AG04450 (cell line): ENCODE measurements at regions not wholly inside any gene's neighbourhood (a gene's known extent, or its start where the extent isn't known, plus 50 kb on each side); places are given as distances from the start of the nearest gene placed in this dataset.

Source experiments
- CTCF ChIA-PET: fragments of 300-600, 350-600 bp; formaldehyde crosslinking; extraction: SDS; loops from one replicate; lab custom pipeline; 2022; ENCODE audit warnings: antibody characterized with exemption, inconsistent platforms; lab: Charles Lee
- POLR2A ChIA-PET: fragments of 350-600 bp; formaldehyde crosslinking; extraction: SDS; loops from one replicate; lab custom pipeline; 2021; ENCODE audit warnings: antibody characterized with exemption, inconsistent platforms; lab: Yijun Ruan, JAX
- DNase-seq: peaks from one replicate; pipeline ENCODE4 v3.0.0-alpha.2; 2011; ENCODE audit warnings: low read depth, low spot score
- H3K27ac ChIP-seq: one replicate; pipeline ENCODE4 v1.5.1; 2012; ENCODE audit warnings: low read depth, low read length, control low read depth
- H3K27me3 ChIP-seq: one replicate; pipeline ENCODE4 v1.6.0; 2012; ENCODE audit warnings: low read length; ENCODE audit not compliant: control insufficient read depth, insufficient read depth
- H3K4me3 ChIP-seq: 2 replicates; pipeline ENCODE4 v1.5.1; 2011; ENCODE audit warnings: mild to moderate bottlenecking, low read depth, low read length, control low read depth
- H3K9me3 ChIP-seq: 2 replicates; pipeline ENCODE4 v1.5.1; 2012; ENCODE audit warnings: low read length; ENCODE audit not compliant: control insufficient read depth, insufficient read depth
- CTCF ChIP-seq: IDR thresholded peaks from 2 replicates; pipeline ENCODE4 v1.5.1; 2011; ENCODE audit warnings: low read depth, low read length, control low read depth, inconsistent platforms

GRCh38 chr2:145068509-145068908, 548.6 kb upstream of the ZEB2 start:
- CTCF ChIA-PET: no interaction called here
- POLR2A ChIA-PET: no interaction called here
- no peak for DNase-seq
- no peak overlapping the region for H3K27ac ChIP-seq
- no peak overlapping the region for H3K4me3 ChIP-seq
- H3K9me3 ChIP-seq: no peaks in the 10 kb centered on the region
- no peak for TF ChIP-seq CTCF
- H3K27me3 ChIP-seq: no peaks in the 10 kb centered on the region

- H3K4me3 ChIP-seq: no peak overlapping the region
- CTCF ChIA-PET: interaction anchor here (0.6 to 0.7 kb wide), 2 partner anchors 11 to 1267 kb away, joined by 3 to 4 read pairs; no protein-coding TSS in a partner anchor
- DNase-seq: no peak
Observed at GRCh38 chr2:145067549-145068030, 547.7 kb upstream of the ZEB2 start.

GRCh38 chr2:145066856-145067548, 547.1 kb upstream of the ZEB2 start:
- POLR2A ChIA-PET: no interaction called here
- CTCF ChIA-PET: interaction anchor here (0.6 to 0.7 kb wide), 2 partner anchors 11 to 1266 kb away, joined by 3 to 4 read pairs; no protein-coding TSS in a partner anchor

More at GRCh38 chr2:145067549-145068030, 547.7 kb upstream of the ZEB2 start:
- Histone ChIP-seq H3K27me3 (no peaks in the 10 kb centered on the region), H3K27ac (no peak overlapping the region), H3K9me3 (no peaks in the 10 kb centered on the region)
- POLR2A ChIA-PET: no interaction called here
- no peak for TF ChIP-seq CTCF

GRCh38 chr2:145066151-145066661, 546.3 kb upstream of the ZEB2 start:
- ChIA-PET CTCF (interaction anchor here (1.2 kb wide), 1 partner anchor 13 kb away, joined by 3 read pairs; no protein-coding TSS in a partner anchor), POLR2A (no interaction called here)
- H3K27me3 ChIP-seq: no peaks in the 10 kb centered on the region
- DNase-seq: no peak
- H3K4me3 ChIP-seq: no peak overlapping the region
- H3K27ac ChIP-seq: no peak overlapping the region
- no peak for TF ChIP-seq CTCF
- H3K9me3 ChIP-seq: no peaks in the 10 kb centered on the region

More at GRCh38 chr2:145066856-145067548, 547.1 kb upstream of the ZEB2 start:
- TF ChIP-seq CTCF: no peak
- no peak for DNase-seq
- Histone ChIP-seq H3K9me3 (no peaks in the 10 kb centered on the region), H3K4me3 (no peak overlapping the region), H3K27me3 (no peaks in the 10 kb centered on the region), H3K27ac (no peak overlapping the region)

GRCh38 chr2:145065342-145065741, 545.4 kb upstream of the ZEB2 start:
- ChIA-PET CTCF (interaction anchor here (1.2 kb wide), 1 partner anchor 12 kb away, joined by 3 read pairs; no protein-coding TSS in a partner anchor), POLR2A (no interaction called here)
- DNase-seq: no peak
- Histone ChIP-seq H3K27me3 (no peaks in the 10 kb centered on the region), H3K27ac (no peak overlapping the region), H3K4me3 (no peak overlapping the region), H3K9me3 (no peaks in the 10 kb centered on the region)
- no peak for TF ChIP-seq CTCF
